GM19328 (cell line): ENCODE measurements at regions not wholly inside any gene's neighbourhood (a gene's known extent, or its start where the extent isn't known, plus 50 kb on each side); places are given as distances from the start of the nearest gene placed in this dataset.
"Not testable (repeated sequence)": the region's sequence is repeated elsewhere in the genome, so short reads cannot be mapped to it uniquely, and the experiment has no call there.

Experiments
- ATAC-seq: cut with Tn5 transposase; IDR thresholded peaks from one replicate; pipeline ENCODE4 v1.9.1; 2021; ENCODE audit warnings: mild to moderate bottlenecking, moderate library complexity; ENCODE audit not compliant: unreplicated experiment

- no peak for ATAC-seq
These were observed 485.2 kb upstream of the PROK2 start for GRCh38 chr3:72270072-72270681.

GRCh38 chr3:72269475-72269874 is 484.5 kb upstream of the PROK2 start:
- no peak for ATAC-seq

- ATAC-seq: not testable (repeated sequence)
These were observed 482.1 kb upstream of the PROK2 start for GRCh38 chr3:72266921-72267524.

GRCh38 chr3:72266016-72266370 is 481.0 kb upstream of the PROK2 start:
- no peak for ATAC-seq

- no peak for ATAC-seq
These were observed 480.5 kb upstream of the PROK2 start for GRCh38 chr3:72265256-72266015.

- no peak for ATAC-seq
These were observed 478.5 kb upstream of the PROK2 start for GRCh38 chr3:72263223-72263990.

GRCh38 chr3:72262736-72263135 is 477.8 kb upstream of the PROK2 start:
- no peak for ATAC-seq

- no peak for ATAC-seq
These were observed 476.9 kb upstream of the PROK2 start for GRCh38 chr3:72261566-72262564.

- no peak for ATAC-seq
These were observed 475.6 kb upstream of the PROK2 start for GRCh38 chr3:72260588-72260910.

GRCh38 chr3:72259755-72260587 is 475.0 kb upstream of the PROK2 start:
- ATAC-seq: no peak

- ATAC-seq: no peak
These were observed 473.6 kb upstream of the PROK2 start for GRCh38 chr3:72258361-72259141.

- no peak for ATAC-seq
These were observed 472.8 kb upstream of the PROK2 start for GRCh38 chr3:72257738-72258137.

- ATAC-seq: no peak
These were observed 472.3 kb upstream of the PROK2 start for GRCh38 chr3:72257203-72257602.

GRCh38 chr3:72256716-72257115 is 471.8 kb upstream of the PROK2 start:
- ATAC-seq: no peak

- no peak for ATAC-seq
These were observed 471.0 kb upstream of the PROK2 start for GRCh38 chr3:72255791-72256559.

GRCh38 chr3:72255191-72255590 is 470.2 kb upstream of the PROK2 start:
- no peak for ATAC-seq

- ATAC-seq: no peak
These were observed 469.5 kb upstream of the PROK2 start for GRCh38 chr3:72254483-72254882.

GRCh38 chr3:72250725-72251124 is 465.8 kb upstream of the PROK2 start:
- ATAC-seq: no peak
